Daoy (cell line): ENCODE measurements at regions not wholly inside any gene's neighbourhood (a gene's known extent, or its start where the extent isn't known, plus 50 kb on each side); places are given as distances from the start of the nearest gene placed in this dataset.
A peak's percentile ranks its signal among the peaks of the same experiment; 100 is the strongest.
"Not testable (repeated sequence)": the region's sequence is repeated elsewhere in the genome, so short reads cannot be mapped to it uniquely, and the experiment has no call there.

Source experiments
- DNase-seq: peaks from one replicate; pipeline ENCODE4 v3.0.0-alpha.2; 2015; ENCODE audit warnings: low read depth

DNA sequence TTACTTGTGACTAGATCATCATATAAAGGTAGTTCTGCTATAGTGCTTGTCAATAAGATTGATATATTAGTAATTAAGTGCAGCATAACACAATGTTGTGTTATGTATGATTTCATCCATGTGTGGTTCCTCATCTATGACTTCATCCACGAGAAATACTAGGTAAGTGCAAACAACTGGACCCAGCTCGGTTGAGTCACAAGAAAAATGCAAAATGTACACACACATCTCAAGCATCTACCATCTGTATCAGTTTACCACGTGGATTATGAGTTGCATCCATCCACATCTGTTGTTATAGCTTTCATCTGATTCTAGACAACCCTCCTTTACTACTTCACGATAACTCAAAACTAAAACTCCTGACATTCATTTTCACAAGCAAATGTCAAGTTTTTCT lies 517.0 kb upstream of the CITED2 start:
- DNase-seq = peak; percentile 6

DNA sequence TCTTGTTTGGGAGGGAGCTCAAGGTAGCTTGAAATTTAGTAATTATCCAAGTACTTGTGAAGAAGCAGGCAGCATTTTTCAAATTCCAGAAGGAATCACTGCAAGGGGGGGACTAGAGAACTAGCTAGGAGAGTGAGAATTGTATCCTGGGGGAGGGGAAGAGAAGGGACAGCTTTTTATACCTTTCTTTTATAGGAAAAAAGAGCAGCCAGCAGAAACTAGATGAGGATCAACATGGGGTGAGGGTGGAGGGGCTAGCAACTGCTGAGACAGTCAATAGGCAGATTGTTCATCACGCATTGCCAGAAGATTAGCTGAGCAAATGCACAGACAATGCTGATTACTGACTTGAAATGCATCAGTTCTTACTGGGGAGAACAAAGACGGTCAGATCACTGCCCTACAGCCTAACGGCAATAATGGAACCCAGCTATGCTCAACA lies 514.3 kb upstream of the CITED2 start:
- no peak for DNase-seq

GRCh38 chr6:139887275-139887674 lies 512.8 kb upstream of the CITED2 start:
- DNase-seq = no peak

- no peak for DNase-seq
Measured at GRCh38 chr6:139886396-139886795, 511.9 kb upstream of the CITED2 start.

- DNase-seq = no peak
Measured at GRCh38 chr6:139885909-139886308, 511.5 kb upstream of the CITED2 start.

GRCh38 chr6:139883776-139884175 lies 509.3 kb upstream of the CITED2 start:
- no peak for DNase-seq

- no peak for DNase-seq
Measured at GRCh38 chr6:139882977-139883728, 508.7 kb upstream of the CITED2 start.

- peak; percentile 6 for DNase-seq
Measured at GRCh38 chr6:139882234-139882633, 507.8 kb upstream of the CITED2 start.

DNA sequence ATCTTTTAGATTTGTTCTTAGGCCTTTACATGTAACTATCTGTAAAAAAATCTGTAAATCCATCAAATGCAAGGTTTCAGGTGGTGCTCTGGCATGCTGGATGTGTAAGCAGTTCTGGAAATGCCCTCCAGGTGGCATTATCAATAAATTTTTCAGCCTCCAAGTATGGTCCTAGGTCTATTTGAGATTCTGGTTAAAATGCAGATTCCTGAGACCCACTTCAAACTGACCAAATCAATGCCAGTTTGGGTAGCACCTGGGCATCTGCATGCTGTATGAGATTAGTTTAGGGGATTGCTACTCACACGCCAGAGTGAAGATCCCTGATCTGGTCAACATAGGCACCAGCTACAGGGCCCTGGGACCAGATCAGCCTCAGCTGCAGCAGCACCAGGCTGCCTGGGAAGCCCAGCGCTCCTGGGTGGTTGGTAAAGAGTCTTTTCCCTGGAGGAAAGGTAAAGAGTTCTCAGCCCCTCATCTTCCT lies 507.3 kb upstream of the CITED2 start:
- peak; percentile 26 for DNase-seq

DNA sequence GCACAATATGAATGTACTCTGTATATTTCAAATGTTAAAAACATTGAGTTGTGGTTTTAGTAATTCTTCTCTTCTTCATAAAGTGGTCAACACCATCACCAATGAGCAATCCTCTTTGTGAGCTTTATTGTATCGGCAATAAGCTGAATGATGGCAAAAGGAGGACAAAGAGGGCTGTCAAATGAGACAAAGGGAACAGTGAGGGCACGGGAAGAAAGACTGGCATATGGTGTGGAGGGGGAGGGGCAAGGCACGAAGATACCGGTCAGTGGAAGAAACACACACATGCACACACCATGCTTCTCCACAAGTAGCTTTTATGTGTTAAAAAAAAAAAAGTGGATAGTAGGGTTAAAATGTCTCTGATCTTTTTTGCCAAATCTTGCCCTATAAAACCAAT lies 506.8 kb upstream of the CITED2 start:
- DNase-seq = no peak

DNA sequence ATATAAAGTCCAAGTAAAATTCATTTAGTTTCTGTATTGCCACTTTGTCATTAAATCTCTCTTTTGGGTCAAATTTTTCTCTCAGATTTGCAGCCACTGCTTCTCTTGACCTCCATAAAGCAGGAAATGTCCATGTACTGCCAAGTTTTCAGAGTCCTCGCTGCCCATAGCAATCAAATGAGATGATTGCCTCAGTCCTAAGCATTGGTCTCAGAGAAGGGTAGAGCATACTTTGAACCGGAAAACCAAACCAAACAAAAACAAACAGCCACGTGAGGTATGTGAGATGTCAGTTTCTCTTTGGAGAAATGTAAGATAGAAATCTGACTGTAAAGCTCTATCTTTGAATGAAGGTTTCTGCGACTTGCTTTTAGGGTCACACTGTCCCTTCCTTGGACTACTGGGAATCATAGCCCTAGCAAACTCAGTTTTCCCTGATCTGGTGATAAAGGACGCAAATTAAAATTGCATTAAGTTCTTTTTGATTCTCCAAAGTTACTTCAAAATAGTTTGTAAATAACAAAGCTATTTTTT lies 505.4 kb upstream of the CITED2 start:
- no peak for DNase-seq

DNA sequence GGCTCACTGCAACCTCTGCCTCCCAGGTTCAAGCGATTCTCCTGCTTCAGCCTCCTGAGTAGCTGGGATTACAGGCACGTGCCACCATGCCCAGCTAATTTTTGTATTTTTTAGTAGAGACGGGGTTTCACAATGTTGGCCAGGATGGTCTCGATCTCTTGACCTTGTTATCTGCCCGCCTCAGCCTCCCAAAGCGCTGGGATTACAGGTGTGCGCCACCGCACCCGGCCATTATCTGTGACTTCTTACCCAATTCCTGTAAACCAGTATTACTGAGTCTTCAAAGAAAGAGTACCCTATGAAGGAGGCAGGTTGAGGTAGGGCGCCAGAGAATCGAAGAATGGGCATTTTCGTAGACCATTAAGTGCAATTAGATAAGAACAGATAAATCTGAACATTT lies 504.8 kb upstream of the CITED2 start:
- DNase-seq = not testable (repeated sequence)

DNA sequence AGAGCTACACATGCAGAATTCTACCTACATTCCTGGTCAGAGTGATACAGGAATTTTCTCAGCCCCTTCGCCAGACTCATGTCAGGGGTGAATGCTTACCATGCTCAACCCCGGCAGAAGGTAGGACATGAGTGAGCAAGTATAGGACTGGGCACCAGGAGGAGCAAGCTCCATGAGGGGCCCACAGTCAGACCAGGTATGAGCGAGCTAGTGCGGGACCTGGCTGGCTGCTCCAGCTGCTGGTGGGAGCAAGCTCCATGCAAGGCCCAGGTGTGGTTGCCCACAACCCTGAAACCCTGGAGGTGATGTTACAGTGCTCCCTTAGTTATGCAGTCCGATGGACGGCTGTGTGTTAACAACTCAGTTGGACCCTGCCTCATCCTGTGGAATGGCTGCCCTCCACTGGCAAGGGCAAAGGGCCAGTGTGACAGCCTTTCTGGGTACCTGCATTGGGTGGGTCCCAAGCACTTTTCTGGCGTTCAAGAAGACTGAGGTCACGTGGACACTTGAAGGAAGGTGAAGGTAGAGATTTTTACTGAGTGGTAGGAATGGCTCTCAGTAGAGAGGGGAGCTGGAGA lies 503.5 kb upstream of the CITED2 start:
- no peak for DNase-seq

DNA sequence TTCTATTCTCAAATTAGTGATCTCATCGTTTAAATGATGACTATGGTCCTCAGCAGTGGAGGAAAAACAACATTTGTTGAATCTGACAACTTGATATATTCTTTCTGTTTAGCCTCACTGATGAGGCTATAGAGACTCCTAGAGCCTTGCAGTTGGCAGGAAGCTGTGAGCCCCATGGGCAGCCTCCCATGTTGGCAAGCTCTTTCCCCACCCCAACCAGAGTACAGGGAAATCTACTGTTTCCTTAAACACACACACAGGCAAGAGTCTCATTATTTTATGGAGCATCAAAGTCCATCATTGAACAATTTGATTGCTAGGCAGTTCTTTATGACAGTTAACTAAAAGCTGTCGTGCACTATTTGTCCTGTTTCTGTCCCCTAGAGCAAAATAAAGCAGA lies 498.2 kb upstream of the CITED2 start:
- no peak for DNase-seq

DNA sequence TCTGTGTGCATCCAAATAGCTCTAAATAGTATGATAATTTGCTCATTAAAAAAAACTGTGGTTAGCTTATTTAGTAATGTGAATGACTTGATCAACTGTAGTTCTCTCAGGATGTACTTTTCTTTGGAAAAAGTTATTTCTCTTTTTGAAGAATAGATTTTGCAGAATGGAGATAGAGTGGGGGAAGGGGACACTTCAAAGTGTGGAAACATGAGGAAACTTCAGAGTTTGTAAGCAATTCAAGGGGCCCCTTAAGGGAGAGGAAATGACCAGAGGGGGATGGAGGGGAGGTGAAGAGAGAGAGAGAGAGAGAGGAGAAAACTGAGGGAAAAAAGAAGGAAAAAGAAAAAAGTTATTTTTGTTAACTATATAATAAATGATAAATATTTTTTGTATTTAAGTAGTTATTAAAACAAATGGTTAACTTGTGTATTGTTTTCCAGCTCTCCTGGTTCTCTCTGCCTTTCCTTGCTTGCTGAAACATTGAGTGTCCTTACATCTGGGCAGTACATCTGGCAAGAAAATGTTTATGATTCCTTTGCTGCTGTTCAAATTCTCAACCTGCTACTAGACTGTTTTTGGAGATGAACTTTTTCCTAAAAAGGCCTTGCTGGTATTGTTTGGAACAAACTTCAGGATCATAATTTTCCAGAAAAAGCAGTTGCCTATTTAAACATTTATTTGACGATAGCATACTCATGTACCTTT lies 497.5 kb upstream of the CITED2 start:
- no peak for DNase-seq

DNA sequence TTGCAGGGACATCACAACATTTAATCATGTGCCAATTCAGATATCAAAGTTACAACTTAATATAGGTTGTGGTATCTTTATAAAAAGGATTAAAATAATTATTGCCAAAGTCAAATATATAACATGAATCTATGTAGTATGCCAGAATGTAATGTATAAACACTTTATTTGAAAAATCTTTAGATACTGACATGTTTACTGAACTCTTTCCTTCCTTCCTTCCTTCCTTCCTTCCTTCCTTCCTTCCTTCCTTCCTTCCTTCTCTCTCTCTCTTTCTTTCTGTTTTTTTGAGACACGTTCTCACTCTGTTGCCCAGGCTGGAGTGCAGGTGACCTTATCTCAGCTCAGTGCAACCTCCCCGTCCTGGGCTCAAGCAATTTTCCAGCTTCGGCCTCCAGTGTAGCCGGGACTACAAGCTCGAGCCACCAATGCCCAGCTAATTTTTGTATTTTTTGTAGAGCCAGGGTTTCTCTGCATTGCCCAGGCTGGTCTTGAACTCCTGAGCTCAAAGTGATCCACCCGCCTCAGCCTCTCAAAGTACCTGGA lies 496.8 kb upstream of the CITED2 start:
- no peak for DNase-seq

- no peak for DNase-seq
Measured at GRCh38 chr6:139868576-139868975, 494.1 kb upstream of the CITED2 start.

DNA sequence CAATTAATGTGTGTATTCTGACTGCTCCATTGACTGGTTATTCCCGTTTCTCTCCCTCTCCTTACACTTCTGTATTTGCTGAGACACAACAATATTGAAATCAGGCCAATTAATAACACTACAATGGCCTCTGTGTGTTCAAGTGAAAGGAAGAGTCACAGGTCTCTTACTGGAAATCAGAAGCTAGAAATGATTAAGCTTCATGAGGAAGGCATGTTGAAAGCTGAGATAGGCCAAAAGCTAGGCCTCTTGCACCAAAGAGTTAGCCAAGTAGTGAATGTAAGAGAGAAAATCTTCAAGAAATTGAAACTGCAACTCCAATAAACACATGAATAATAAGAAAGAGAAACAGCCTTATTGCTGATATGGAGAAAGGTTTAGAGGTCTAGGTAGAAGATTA lies 489.5 kb upstream of the CITED2 start:
- DNase-seq = no peak

GRCh38 chr6:139863346-139863745 lies 488.9 kb upstream of the CITED2 start:
- DNase-seq = no peak

GRCh38 chr6:139862311-139862710 lies 487.9 kb upstream of the CITED2 start:
- DNase-seq = no peak

- peak; percentile 25 for DNase-seq
Measured at GRCh38 chr6:139860203-139860602, 485.8 kb upstream of the CITED2 start.

DNA sequence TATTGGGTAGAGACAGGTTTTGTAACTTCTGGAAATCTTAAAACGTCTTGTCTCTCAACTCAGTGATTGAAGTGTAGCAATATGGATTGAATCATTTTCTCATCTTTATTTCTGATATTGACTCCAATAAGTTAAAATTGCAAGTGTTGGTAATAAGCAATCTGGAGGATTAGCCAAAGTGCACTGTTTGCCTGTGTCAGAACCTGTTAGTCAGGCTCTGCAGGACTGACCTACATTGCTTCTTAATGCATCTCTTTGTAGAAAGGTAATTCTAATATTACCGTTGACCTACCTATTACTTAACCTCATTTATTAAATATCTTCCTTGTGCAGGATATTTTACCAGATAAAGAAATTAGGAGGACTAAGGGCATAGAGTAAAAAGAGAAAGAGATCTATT lies 484.0 kb upstream of the CITED2 start:
- DNase-seq = no peak
